Aorta (tissue), 5 donors: ENCODE measurements at regions not wholly inside any gene's neighbourhood (a gene's known extent, or its start where the extent isn't known, plus 50 kb on each side); places are given as distances from the start of the nearest gene placed in this dataset.

ENCODE experiments used
- ATAC-seq: fragments of 200-7000 bp; cut with Tn5 transposase; one replicate; pipeline ENCODE4 v1.9.1; 2022; ENCODE audit warnings: moderate library complexity; ENCODE audit not compliant: low FRiP score
- DNase-seq, 2 donors: peaks; one replicate each; pipeline ENCODE4 v3.0.0-alpha.2; 2020
- H3K27ac ChIP-seq, 2 donors: one replicate each; pipeline ENCODE4 v1.5.1; 2013; ENCODE audit warnings: low read length in 2 of 2, mild to moderate bottlenecking in 2 of 2, moderate library complexity in 2 of 2, control low read depth in 1 of 2, inconsistent platforms in 1 of 2, low read depth in 1 of 2
- H3K27me3 ChIP-seq, 2 donors: one replicate each; pipeline ENCODE4 v1.6.1; 2013; ENCODE audit warnings: control low read depth in 1 of 2, low read length in 1 of 2, mild to moderate bottlenecking in 1 of 2, moderate library complexity in 1 of 2; ENCODE audit not compliant: insufficient read depth in 2 of 2, control insufficient read depth in 1 of 2
- H3K36me3 ChIP-seq, 2 donors: one replicate each; pipeline ENCODE4 v1.6.1; 2013; ENCODE audit warnings: control low read depth in 1 of 2, low read length in 1 of 2, mild to moderate bottlenecking in 1 of 2; ENCODE audit not compliant: insufficient read depth in 2 of 2, control insufficient read depth in 1 of 2
- H3K4me1 ChIP-seq, 2 donors: one replicate each; pipeline ENCODE4 v1.6.1; 2013; ENCODE audit warnings: low read length in 2 of 2, control low read depth in 1 of 2, mild to moderate bottlenecking in 1 of 2, moderate library complexity in 1 of 2; ENCODE audit not compliant: insufficient read depth in 2 of 2, control insufficient read depth in 1 of 2
- H3K4me3 ChIP-seq, 2 donors: one replicate each; pipeline ENCODE4 v1.5.1; 2013; ENCODE audit warnings: low read length in 2 of 2, control low read depth in 1 of 2, mild to moderate bottlenecking in 1 of 2
- H3K9me3 ChIP-seq: one replicate; pipeline ENCODE4 v1.6.1; 2013; ENCODE audit warnings: mild to moderate bottlenecking, low read length; ENCODE audit not compliant: control insufficient read depth
- WGBS, 2 donors: extraction: QIAGEN DNeasy Blood & Tissue Kit; methylation state at CpG; one replicate each; pipeline ENCODE4 v1.1.7; 2013; 5-methylcytosine and 5-hydroxymethylcytosine counted together
- intact Hi-C, 2 donors: fragments of 100-400 bp; cut with DNase I; formaldehyde crosslinking; loops; one replicate each; pipeline versions ENCODE4 v1.14.2 to v1.15.0; 2022
- donor health status: healthy with polysubstance abuse.
- donor health status: Bipolar disorder and iron deficiency.
- donor health status: DM: no; HTN: no; CAD: no.
- donor health status: DM: no; HTN: no; CAD: no.
- donor health status: DM: yes; HTN: yes; CAD: no.

DNA sequence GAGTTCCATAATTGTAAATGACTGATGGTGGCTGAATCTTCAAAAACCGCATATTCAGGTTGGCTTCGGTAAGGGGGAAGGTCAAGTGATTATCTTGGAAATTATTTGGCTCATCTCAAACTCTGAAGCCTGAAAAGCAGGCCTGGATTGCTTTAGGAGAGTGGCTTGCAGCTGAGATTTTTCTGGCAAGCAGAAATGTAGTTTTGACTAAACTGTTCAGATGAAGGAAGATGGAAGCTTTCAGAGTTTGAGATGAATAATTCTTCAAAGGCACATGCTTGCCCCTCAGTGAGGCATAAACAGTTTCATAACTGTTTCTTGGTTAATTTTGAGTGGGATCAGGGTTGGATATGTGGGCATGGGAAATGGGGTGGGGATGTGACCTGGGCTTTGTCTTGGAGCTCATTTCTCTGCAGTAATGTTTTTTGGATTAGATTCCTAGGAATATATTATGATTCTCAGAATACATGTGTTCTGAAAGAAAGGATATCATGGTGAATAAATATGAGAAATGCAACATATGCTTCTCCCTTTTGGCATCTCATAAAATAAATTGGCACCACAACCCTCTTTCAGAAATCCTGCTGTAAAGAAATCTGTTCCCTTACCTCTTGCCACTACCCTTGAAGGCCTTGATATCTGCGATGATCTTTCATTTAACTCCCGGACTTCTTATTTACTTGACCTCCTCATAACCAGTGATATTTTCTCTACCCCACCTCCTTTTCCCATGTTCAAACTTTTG lies 469.2 kb downstream of the ADRA2A start:
- no peak for DNase-seq
- no peaks in the 10 kb centered on the region for H3K9me3 ChIP-seq
- H3K36me3 ChIP-seq = no peaks in the 10 kb centered on the region
- no peak overlapping the region for H3K4me3 ChIP-seq
- intact Hi-C loops = no loop called here
- ATAC-seq = no peak
- H3K4me1 ChIP-seq = no peaks in the 10 kb centered on the region
- H3K27me3 ChIP-seq = no peaks in the 10 kb centered on the region
- 72% methylated on average over 4 of the region's 4 CpGs for WGBS, 2 donors
- H3K27ac ChIP-seq = no peak overlapping the region

DNA sequence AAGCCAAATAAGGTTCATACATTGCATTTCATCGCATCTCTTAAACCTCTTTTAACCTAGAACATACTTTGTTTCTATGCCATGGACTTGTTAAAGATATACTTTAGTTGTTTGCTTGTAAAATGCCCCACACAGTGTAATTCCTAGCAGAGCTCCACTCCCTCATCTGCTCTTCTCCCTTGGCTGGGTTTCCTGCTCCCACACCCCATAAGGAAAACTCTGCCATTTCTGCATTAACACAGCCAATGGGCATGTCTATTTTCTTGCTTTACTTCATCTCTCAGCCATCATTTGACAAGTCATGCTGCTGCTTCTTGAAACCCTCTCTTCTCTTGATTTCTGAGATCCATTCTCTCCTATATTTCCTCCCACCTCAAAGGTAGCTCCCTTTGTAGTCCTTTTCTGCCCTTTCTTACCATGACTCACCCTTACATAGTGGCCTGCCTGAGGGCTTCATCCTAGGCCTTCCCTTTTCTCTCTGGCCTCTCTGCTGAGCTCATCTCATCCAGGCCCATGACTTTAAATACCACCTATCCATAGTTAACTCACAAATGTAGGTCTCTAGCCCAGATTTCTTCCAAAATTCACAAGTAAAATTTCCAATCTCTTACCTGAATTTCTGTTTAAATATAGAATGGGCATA lies 471.4 kb downstream of the ADRA2A start:
- Histone ChIP-seq H3K27ac (no peak overlapping the region), H3K27me3 (no peaks in the 10 kb centered on the region), H3K36me3 (no peaks in the 10 kb centered on the region), H3K4me3 (no peak overlapping the region), H3K9me3 (no peaks in the 10 kb centered on the region), H3K4me1 (no peaks in the 10 kb centered on the region)
- 90 to 95% methylated on average over 1 of the region's 1 CpG for WGBS, 2 donors
- DNase-seq = no peak
- ATAC-seq = no peak
- intact Hi-C loops = no loop called here

DNA sequence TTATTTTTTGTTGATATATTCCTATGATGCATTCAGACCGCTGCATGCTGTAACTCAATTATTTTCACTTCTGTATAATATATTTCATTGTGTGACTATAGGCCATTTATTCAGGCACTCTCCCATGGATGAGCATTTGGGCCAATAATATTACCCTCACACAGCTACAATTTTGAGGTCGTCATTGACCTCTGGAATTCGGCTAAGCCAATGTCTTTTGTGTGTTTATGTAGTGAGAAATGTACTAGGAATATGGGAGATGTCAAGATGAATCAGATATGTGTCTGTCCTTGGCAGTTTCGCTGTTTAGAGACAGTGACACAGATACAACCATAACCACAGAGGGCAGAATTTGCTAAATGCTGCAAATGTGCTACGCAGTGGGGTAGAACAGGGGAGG lies 474.2 kb downstream of the ADRA2A start:
- H3K27ac ChIP-seq = no peak overlapping the region
- no peak overlapping the region for H3K4me3 ChIP-seq
- no peaks in the 10 kb centered on the region for H3K4me1 ChIP-seq
- no peak for ATAC-seq
- no peak for DNase-seq
- 73% methylated on average over 5 of the region's 5 CpGs for WGBS, 2 donors
- intact Hi-C loops = no loop called here
- H3K9me3 ChIP-seq = no peaks in the 10 kb centered on the region
- no peaks in the 10 kb centered on the region for H3K27me3 ChIP-seq
- no peaks in the 10 kb centered on the region for H3K36me3 ChIP-seq

DNA sequence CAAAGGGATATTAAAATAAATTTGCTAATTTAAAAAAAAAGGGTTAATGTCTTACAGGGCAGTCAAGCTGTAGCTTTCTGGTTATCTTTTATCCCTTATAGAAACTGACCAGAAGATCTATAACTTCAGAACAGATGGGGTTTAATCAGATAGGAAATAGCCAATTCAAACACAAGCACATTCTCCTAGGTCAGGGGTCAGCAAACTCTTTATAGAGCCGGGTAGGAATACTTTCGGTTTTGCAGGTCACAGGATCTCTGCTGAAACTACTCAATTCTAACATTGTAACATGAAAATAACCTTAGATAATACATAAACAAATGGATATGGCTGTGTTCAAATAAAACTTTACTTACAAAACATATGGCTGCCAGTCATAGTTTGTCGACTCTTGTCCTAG lies 479.8 kb downstream of the ADRA2A start:
- intact Hi-C loops = no loop called here
- ATAC-seq (no peak), DNase-seq (no peak)
- no peaks in the 10 kb centered on the region for H3K36me3 ChIP-seq
- WGBS, 2 donors = 60 to 69% methylated on average over 3 of the region's 3 CpGs
- H3K27ac ChIP-seq = no peak overlapping the region
- no peak overlapping the region for H3K4me3 ChIP-seq
- H3K27me3 ChIP-seq = no peaks in the 10 kb centered on the region
- H3K9me3 ChIP-seq = no peaks in the 10 kb centered on the region
- no peaks in the 10 kb centered on the region for H3K4me1 ChIP-seq

DNA sequence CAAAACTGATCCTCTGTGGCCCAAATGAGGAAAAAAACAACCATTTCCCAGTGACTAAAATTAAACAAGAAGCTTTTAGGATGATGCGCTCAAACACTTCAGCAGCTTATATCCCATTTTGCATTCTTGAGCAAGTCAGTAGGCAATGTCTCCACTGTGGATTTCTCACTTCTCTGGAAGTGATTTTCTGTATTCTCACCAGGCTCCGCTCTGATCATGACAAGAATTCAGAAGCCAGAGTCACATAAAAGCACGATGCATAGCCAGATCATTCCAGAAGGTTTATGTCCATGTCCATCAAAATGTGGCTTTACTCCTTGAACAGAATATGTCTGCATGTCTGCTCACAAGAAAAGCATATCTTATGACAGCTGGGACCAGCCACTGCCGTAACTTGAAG lies 481.4 kb downstream of the ADRA2A start:
- WGBS, 2 donors = 85 to 87% methylated on average over 4 of the region's 4 CpGs

DNA sequence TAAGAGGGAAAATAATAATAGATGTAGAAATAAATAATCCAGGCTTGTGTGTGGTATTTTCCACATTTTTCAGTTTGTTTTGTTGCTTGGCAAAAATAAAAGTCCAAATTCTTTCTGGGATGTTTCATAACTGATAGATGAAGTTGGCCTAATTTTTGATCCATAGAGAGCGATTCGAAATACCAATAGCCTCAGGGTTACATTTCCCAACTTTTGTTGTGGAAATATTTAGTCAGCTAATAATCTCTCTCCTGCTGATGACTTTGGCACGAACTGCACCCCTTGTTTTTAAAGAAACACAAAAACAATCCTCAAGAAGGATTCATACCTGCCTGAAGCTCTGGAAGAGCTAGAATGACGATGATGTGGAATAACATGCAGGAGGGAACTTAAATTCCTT lies 483.2 kb downstream of the ADRA2A start:
- Histone ChIP-seq H3K9me3 (no peaks in the 10 kb centered on the region), H3K27me3 (no peaks in the 10 kb centered on the region), H3K4me3 (no peak overlapping the region), H3K36me3 (no peaks in the 10 kb centered on the region), H3K27ac (no peak overlapping the region), H3K4me1 (no peaks in the 10 kb centered on the region)
- intact Hi-C loops = no loop called here
- 65 to 67% methylated on average over 4 of the region's 4 CpGs for WGBS, 2 donors
- DNase-seq (no peak), ATAC-seq (peak; percentile 39)

More for the DNA sequence above, 481.4 kb downstream of the ADRA2A start:
- DNase-seq = no peak
- Histone ChIP-seq H3K4me1 (no peaks in the 10 kb centered on the region), H3K9me3 (no peaks in the 10 kb centered on the region), H3K27me3 (no peaks in the 10 kb centered on the region), H3K27ac (no peak overlapping the region), H3K4me3 (no peak overlapping the region), H3K36me3 (no peaks in the 10 kb centered on the region)
- intact Hi-C loops = no loop called here
- ATAC-seq = no peak

DNA sequence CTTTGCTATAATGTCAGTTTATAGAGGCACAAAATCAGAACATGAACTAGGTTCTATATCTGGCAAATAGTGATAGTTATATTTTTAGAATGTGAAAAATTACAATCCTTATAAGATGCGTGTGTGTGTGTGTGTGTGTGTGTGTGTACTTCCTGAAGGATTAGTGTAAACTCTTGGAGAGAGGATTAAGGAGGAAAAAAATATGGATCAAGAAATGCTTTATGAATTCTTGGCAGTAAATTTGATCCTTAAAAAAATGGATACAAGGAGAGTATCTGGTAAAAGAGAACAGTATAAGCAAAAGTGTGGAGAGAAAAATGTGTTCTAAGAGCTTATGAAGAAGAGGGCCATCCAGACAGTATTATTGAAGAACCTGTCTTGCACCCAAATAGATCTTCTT lies 484.3 kb downstream of the ADRA2A start:
- H3K4me3 ChIP-seq = no peak overlapping the region

DNA sequence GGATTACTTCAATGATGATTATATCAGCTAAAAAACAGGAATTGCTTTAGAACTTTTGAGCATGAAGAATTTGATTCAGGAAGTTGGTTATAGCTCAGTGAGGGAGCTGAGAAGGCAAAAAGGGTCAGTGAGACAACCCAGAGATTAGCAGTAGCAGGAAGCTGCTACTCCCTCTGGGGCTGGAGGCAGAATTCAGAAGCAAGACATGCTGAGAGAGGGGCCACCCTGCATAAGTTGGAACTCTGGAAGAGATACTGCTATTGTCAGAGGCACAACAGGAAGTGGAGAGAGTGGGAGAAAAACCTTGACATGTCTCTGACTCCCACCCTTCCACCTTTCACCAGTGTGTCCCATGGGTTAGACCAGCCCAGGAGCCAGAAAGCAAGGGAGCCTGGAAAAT lies 488.7 kb downstream of the ADRA2A start:
- Histone ChIP-seq H3K4me3 (no peak overlapping the region), H3K4me1 (no peaks in the 10 kb centered on the region), H3K36me3 (no peaks in the 10 kb centered on the region), H3K9me3 (no peaks in the 10 kb centered on the region), H3K27ac (no peak overlapping the region), H3K27me3 (no peaks in the 10 kb centered on the region)
- ATAC-seq (no peak), DNase-seq (no peak)
- intact Hi-C loops = no loop called here

More for the DNA sequence above, 484.3 kb downstream of the ADRA2A start:
- WGBS, 2 donors = 0 to 8% methylated on average over 1 of the region's 1 CpG
- Histone ChIP-seq H3K36me3 (no peaks in the 10 kb centered on the region), H3K9me3 (no peaks in the 10 kb centered on the region), H3K27me3 (no peaks in the 10 kb centered on the region), H3K4me1 (no peaks in the 10 kb centered on the region), H3K27ac (no peak overlapping the region)
- ATAC-seq (no peak), DNase-seq (no peak)
- intact Hi-C loops = no loop called here

DNA sequence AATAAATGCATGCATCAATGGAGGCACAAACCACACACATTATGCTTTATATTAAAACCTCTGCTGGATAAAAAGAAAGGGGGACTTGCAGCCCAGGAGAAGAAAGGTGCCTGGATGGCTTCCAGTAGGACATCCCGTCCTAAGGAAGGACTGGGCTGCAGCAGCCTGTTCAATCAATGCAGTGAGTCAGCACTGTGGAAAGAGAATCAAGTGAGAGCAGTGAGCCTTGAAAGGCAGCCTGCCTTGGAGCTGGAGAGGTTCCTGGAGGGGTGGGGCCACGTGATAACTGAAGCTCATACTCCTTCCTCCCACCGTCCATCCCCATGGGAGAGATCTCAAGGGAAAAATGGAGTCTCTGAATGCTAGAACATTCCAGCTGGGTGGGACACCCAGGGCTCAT lies 501.2 kb downstream of the ADRA2A start:
- DNase-seq (peak in 1 of 2 donors; percentile 42), ATAC-seq (peak; percentile 55)
- no peak overlapping the region for H3K27ac ChIP-seq
- 23 to 38% methylated on average over 3 of the region's 3 CpGs for WGBS, 2 donors
- no peaks in the 10 kb centered on the region for H3K27me3 ChIP-seq
- H3K9me3 ChIP-seq = peaks cover 5% of the 10 kb centered on the region
- H3K4me1 ChIP-seq = no peaks in the 10 kb centered on the region
- intact Hi-C loops = no loop called here
- no peak overlapping the region for H3K4me3 ChIP-seq
- no peaks in the 10 kb centered on the region for H3K36me3 ChIP-seq
